ENCODE measurements at regions not wholly inside any gene's neighbourhood (a gene's known extent, or its start where the extent isn't known, plus 50 kb on each side); places are given as distances from the start of the nearest gene placed in this dataset.

- H3K27me3 ChIP-seq (replicated peaks in 1 of 7): no peaks in the 10 kb centered on the region
- no peaks in the 10 kb centered on the region for H3K36me3 ChIP-seq
- no peak overlapping the region for H3K4me3 ChIP-seq
- no peak overlapping the region for H3K27ac ChIP-seq
- no peak for DNase-seq
- intact Hi-C loops (cut with DNase I; ENCODE audit: low total_unique reads): no loop called here
- H3K4me1 ChIP-seq: no peaks in the 10 kb centered on the region
- TF ChIP-seq CTCF (IDR thresholded peaks at IDR 0.05 in 8 of 11, conservative IDR thresholded peaks at IDR 0.05 in 3 of 11) (no peak), POLR2AphosphoS5 (IDR thresholded peaks at IDR 0.05) (no peak), POLR2A (IDR thresholded peaks at IDR 0.05) (no peak)
- H3K9me3 ChIP-seq: peaks cover 0 to 11% (median 6%) of the 10 kb centered on the region in 8 donors
- WGBS, 5 donors: 60 to 78% (median 64%) methylated on average over 2 of the region's 2 CpGs
Observed at GRCh38 chr4:62359441-62360155, 1159.5 kb downstream of the ADGRL3 start.

- TF ChIP-seq POLR2AphosphoS5 (IDR thresholded peaks at IDR 0.05): no peak
- TF ChIP-seq POLR2A (IDR thresholded peaks at IDR 0.05): no peak
- TF ChIP-seq CTCF (IDR thresholded peaks at IDR 0.05 in 8 of 11, conservative IDR thresholded peaks at IDR 0.05 in 3 of 11): no peak
- H3K36me3 ChIP-seq: no peaks in the 10 kb centered on the region
- no peak overlapping the region for H3K27ac ChIP-seq
- DNase-seq: no peak
- 73 to 82% (median 79%) methylated on average over 4 of the region's 4 CpGs for WGBS, 5 donors
- H3K9me3 ChIP-seq: peaks cover 0 to 57% (median 43%) of the 10 kb centered on the region in 8 donors
- no peak overlapping the region for H3K4me3 ChIP-seq
- H3K27me3 ChIP-seq (replicated peaks in 1 of 7): no peaks in the 10 kb centered on the region
- intact Hi-C loops (cut with DNase I; ENCODE audit: low total_unique reads): no loop called here
- H3K4me1 ChIP-seq: no peaks in the 10 kb centered on the region
Observed at GRCh38 chr4:62344915-62345314, 1144.8 kb downstream of the ADGRL3 start.

- intact Hi-C loops (cut with DNase I; ENCODE audit: low total_unique reads): no loop called here
- Histone ChIP-seq H3K4me1 (no peaks in the 10 kb centered on the region), H3K27ac (no peak overlapping the region), H3K27me3 (replicated peaks in 1 of 7) (no peaks in the 10 kb centered on the region), H3K4me3 (no peak overlapping the region), H3K36me3 (no peaks in the 10 kb centered on the region), H3K9me3 (peaks cover 0 to 60% (median 47%) of the 10 kb centered on the region in 8 donors)
- WGBS, 5 donors: 62 to 76% (median 70%) methylated on average over 4 of the region's 4 CpGs
- DNase-seq: no peak
- TF ChIP-seq CTCF (IDR thresholded peaks at IDR 0.05 in 8 of 11, conservative IDR thresholded peaks at IDR 0.05 in 3 of 11) (no peak), POLR2AphosphoS5 (IDR thresholded peaks at IDR 0.05) (no peak), POLR2A (IDR thresholded peaks at IDR 0.05) (no peak)
Observed at GRCh38 chr4:62344474-62344873, 1144.3 kb downstream of the ADGRL3 start.

DNA sequence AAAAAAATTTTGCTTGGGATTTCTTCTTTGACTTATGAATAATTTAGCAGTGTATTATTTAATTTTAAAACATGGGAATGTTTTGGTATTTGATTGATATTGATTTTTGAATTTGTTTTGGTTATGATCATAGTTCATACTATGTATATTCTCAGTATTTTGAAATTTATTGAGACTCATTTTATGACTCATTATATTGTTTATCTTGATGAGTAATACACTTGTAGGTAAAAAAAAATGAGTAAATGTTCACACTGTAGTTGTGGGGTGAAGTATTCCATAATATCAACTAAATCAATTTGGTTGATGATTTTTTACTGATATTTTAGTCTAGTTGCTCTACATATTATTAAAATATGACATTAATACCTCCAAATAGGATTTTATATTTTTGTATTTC is 1142.2 kb downstream of the ADGRL3 start:
- intact Hi-C loops (cut with DNase I; ENCODE audit: low total_unique reads): no loop called here
- Histone ChIP-seq H3K27me3 (replicated peaks in 1 of 7) (no peaks in the 10 kb centered on the region), H3K4me1 (no peaks in the 10 kb centered on the region), H3K27ac (no peak overlapping the region), H3K9me3 (peaks cover 0 to 80% (median 53%) of the 10 kb centered on the region in 8 donors), H3K4me3 (no peak overlapping the region), H3K36me3 (no peaks in the 10 kb centered on the region)
- DNase-seq: no peak
- TF ChIP-seq POLR2AphosphoS5 (IDR thresholded peaks at IDR 0.05): no peak
- no peak for TF ChIP-seq POLR2A (IDR thresholded peaks at IDR 0.05)
- no peak for TF ChIP-seq CTCF (IDR thresholded peaks at IDR 0.05 in 8 of 11, conservative IDR thresholded peaks at IDR 0.05 in 3 of 11)
